Heart left ventricle (tissue), 13 donors: ENCODE measurements at regions not wholly inside any gene's neighbourhood (a gene's known extent, or its start where the extent isn't known, plus 50 kb on each side); places are given as distances from the start of the nearest gene placed in this dataset.

ENCODE experiments used
- CTCF ChIP-seq, 12 donors: fragments of 200-600 bp; sonication (generic) in 4 of 12; IDR thresholded peaks; one replicate each; pipeline versions ENCODE4 v1.5.0 to v1.8.0; 2018 to 2022; ENCODE audit warnings: antibody characterized with exemption in 12 of 12, mild to moderate bottlenecking in 5 of 12
- POLR2A ChIP-seq, 2 donors: fragments of 450-650 bp; IDR thresholded peaks; one replicate each; pipeline ENCODE4 v1.6.1; 2017; ENCODE audit warnings: antibody characterized with exemption in 2 of 2, mild to moderate bottlenecking in 2 of 2, moderate library complexity in 2 of 2
- donor health status: ischemic (EF 13 %, LVEDD 7.1; RV severe dilation, severe dysfunction).
- donor health status: DM: no; HTN: yes; CAD: no.
- donor health status: DM: no; HTN: no; CAD: no.
- donor health status: ischemic (EF 25% LVEDD 6.9; RV normal size, moderate dysfunction).
- donor health status: ischemic (EF 25% LVEDD 5.7; RV mildly dilated, moderate dysfunction).
- donor health status: ischemic (EF 35%, LVEDD 5.7; RV mildly dilated, moderate dysfunction).
- donor health status: nonischemic (EF 11% LVEDD 7.7; RV severe dilation, severe dysfunction).
- donor health status: DM: yes; HTN: yes; CAD: no.
- donor health status: PGD.
- donor health status: ischemic (EF 29% LVEDD 5.4; RV normal size, mild dysfunction).
- donor health status: nonischemic (EF 23%, LVEDD 6.1; RV moderate dilation, normal function).

- TF ChIP-seq CTCF (IDR thresholded peaks at IDR 0.05) (no peak), POLR2A (IDR thresholded peaks at IDR 0.05) (no peak)
These were observed 136.4 kb upstream of the QRFPR start for GRCh38 chr4:121517241-121517640.
